H1 (cell line): ENCODE measurements at regions not wholly inside any gene's neighbourhood (a gene's known extent, or its start where the extent isn't known, plus 50 kb on each side); places are given as distances from the start of the nearest gene placed in this dataset.

Experiments
- CTCF ChIA-PET: fragments of 300-600 bp; sonication (Branson Sonifier 250); formaldehyde crosslinking; loops from one replicate; lab custom pipeline; 2021; ENCODE audit not compliant: partially characterized antibody; lab: Charles Lee
- POLR2A ChIA-PET: fragments of 300-600 bp; sonication (Branson Sonifier 250); formaldehyde crosslinking; loops from one replicate; lab custom pipeline; 2021; ENCODE audit warnings: inconsistent platforms; ENCODE audit not compliant: partially characterized antibody; lab: Charles Lee
- DNase-seq, 2 experiments: peaks; one replicate each; pipeline versions ENCODE4 v3.0.0 to v3.0.0-alpha.2; 2010 to 2022; ENCODE audit warnings: low spot score in 2 of 2, low read depth in 1 of 2, mixed read lengths in 1 of 2
- FAIRE-seq: peaks from 2 replicates; lab custom pipeline; 2011; peaks lifted over from hg19 to GRCh38; lab: Jason Lieb, UNC
- H2AFZ ChIP-seq: 2 replicates; pipeline ENCODE4 v1.8.1; 2012; ENCODE audit warnings: low read length, inconsistent platforms
- H2AK5ac ChIP-seq: 2 replicates; pipeline ENCODE4 v1.6.1; 2013; ENCODE audit warnings: low read depth, low read length
- H2BK120ac ChIP-seq: replicated peaks from 2 replicates; pipeline ENCODE3; 2013; ENCODE audit warnings: low read depth, low read length, inconsistent platforms
- H2BK12ac ChIP-seq: 2 replicates; pipeline ENCODE4 v1.6.1; 2013; ENCODE audit warnings: low read depth, low read length
- H2BK15ac ChIP-seq: 2 replicates; pipeline ENCODE4 v1.6.1; 2013; ENCODE audit warnings: low read length
- H2BK20ac ChIP-seq: 2 replicates; pipeline ENCODE4 v1.6.1; 2013; ENCODE audit warnings: low read length
- H2BK5ac ChIP-seq: 2 replicates; pipeline ENCODE4 v1.6.1; 2013; ENCODE audit warnings: low read depth, low read length
- H3K14ac ChIP-seq: 2 replicates; pipeline ENCODE4 v1.6.1; 2013; ENCODE audit warnings: inconsistent platforms; ENCODE audit not compliant: insufficient read length
- H3K18ac ChIP-seq: 2 replicates; pipeline ENCODE4 v1.6.1; 2013; ENCODE audit warnings: low read length; ENCODE audit errors: extremely low read depth
- H3K23ac ChIP-seq: 2 replicates; pipeline ENCODE4 v1.6.1; 2013; ENCODE audit warnings: inconsistent platforms; ENCODE audit not compliant: insufficient read length
- H3K23me2 ChIP-seq: 2 replicates; pipeline ENCODE4 v1.6.1; 2013; ENCODE audit warnings: low read depth, low read length
- H3K27ac ChIP-seq: 2 replicates; pipeline ENCODE4 v1.6.1; 2011; ENCODE audit warnings: low read depth, low read length, inconsistent platforms
- H3K27me3 ChIP-seq, 4 experiments: replicated peaks in 1 of 4; 1 replicate in 1 of 4; 2 replicates in 3 of 4; pipeline versions ENCODE4 v1.6.1 to v1.8.1; 2011 to 2013; ENCODE audit warnings: low read length in 3 of 4, mild to moderate bottlenecking in 3 of 4, inconsistent platforms in 2 of 4, mixed read lengths in 2 of 4, moderate library complexity in 1 of 4; ENCODE audit not compliant: control insufficient read depth in 3 of 4, insufficient read depth in 3 of 4; ENCODE audit errors: extremely low read depth in 1 of 4
- H3K36me3 ChIP-seq, 4 experiments: 2 replicates each; pipeline versions ENCODE4 v1.6.1 to v1.8.1; 2011 to 2013; ENCODE audit warnings: mild to moderate bottlenecking in 4 of 4, low read length in 3 of 4, moderate library complexity in 2 of 4, control low read depth in 1 of 4, inconsistent platforms in 1 of 4; ENCODE audit not compliant: insufficient read depth in 4 of 4, control insufficient read depth in 2 of 4
- H3K4ac ChIP-seq: replicated peaks from 2 replicates; pipeline ENCODE3; 2013; ENCODE audit warnings: low read length, low read depth, mixed read lengths, inconsistent platforms; ENCODE audit not compliant: insufficient read length
- H3K4me1 ChIP-seq, 4 experiments: replicated peaks in 1 of 4; 1 replicate in 1 of 4; 2 replicates in 3 of 4; pipeline versions ENCODE4 v1.6.1 to v1.8.1; 2011 to 2013; ENCODE audit warnings: low read length in 3 of 4, inconsistent platforms in 2 of 4, mixed read lengths in 1 of 4; ENCODE audit not compliant: insufficient read depth in 4 of 4, control insufficient read depth in 3 of 4
- H3K4me2 ChIP-seq, 2 experiments: 2 replicates each; pipeline versions ENCODE4 v1.6.1 to v1.8.1; 2011 to 2013; ENCODE audit warnings: low read depth in 2 of 2, low read length in 2 of 2, control low read depth in 1 of 2, inconsistent platforms in 1 of 2, mild to moderate bottlenecking in 1 of 2; ENCODE audit not compliant: insufficient read depth in 1 of 2
- H3K4me3 ChIP-seq, 4 experiments: fragments of 200-600, 300-600 bp in 1 of 4; sonication (generic), shearing (Covaris generic), sonication (Bioruptor Twin) in 1 of 4; 2 replicates each; pipeline versions ENCODE4 v1.5.1 to v1.8.1; 2011 to 2016; ENCODE audit warnings: low read length in 4 of 4, low read depth in 3 of 4, control low read depth in 2 of 4, inconsistent platforms in 2 of 4, mild to moderate bottlenecking in 2 of 4, mixed read lengths in 1 of 4, moderate library complexity in 1 of 4; ENCODE audit not compliant: insufficient read depth in 2 of 4; ENCODE audit errors: extremely low read depth in 1 of 4
- H3K56ac ChIP-seq: replicated peaks from 2 replicates; pipeline ENCODE3; 2013; ENCODE audit warnings: low read depth, mild to moderate bottlenecking, mixed read lengths, low read length, inconsistent platforms; ENCODE audit not compliant: insufficient read length
- H3K79me1 ChIP-seq: 2 replicates; pipeline ENCODE4 v1.6.1; 2013; ENCODE audit warnings: low read depth, low read length, control low read depth
- H3K79me2 ChIP-seq, 2 experiments: 2 replicates each; pipeline versions ENCODE4 v1.6.1 to v1.8.1; 2012 to 2013; ENCODE audit warnings: low read length in 2 of 2, mild to moderate bottlenecking in 2 of 2, inconsistent platforms in 1 of 2; ENCODE audit not compliant: insufficient read depth in 2 of 2, control insufficient read depth in 1 of 2
- H3K9ac ChIP-seq, 4 experiments: replicated peaks in 1 of 4; 1 replicate in 1 of 4; 2 replicates in 3 of 4; pipeline versions ENCODE4 v1.6.1 to v1.8.1; 2011 to 2013; ENCODE audit warnings: low read depth in 3 of 4, low read length in 3 of 4, control low read depth in 2 of 4, mild to moderate bottlenecking in 2 of 4, moderate library complexity in 2 of 4, inconsistent platforms in 1 of 4; ENCODE audit errors: extremely low read depth in 1 of 4
- H3K9me3 ChIP-seq, 2 experiments: 2 replicates each; pipeline versions ENCODE4 v1.6.1 to v1.8.1; 2012 to 2013; ENCODE audit warnings: mild to moderate bottlenecking in 2 of 2, moderate library complexity in 2 of 2, control low read depth in 1 of 2, inconsistent platforms in 1 of 2, low read depth in 1 of 2, low read length in 1 of 2, mixed read lengths in 1 of 2; ENCODE audit not compliant: insufficient read depth in 2 of 2
- H4K20me1 ChIP-seq, 2 experiments: replicated peaks in 1 of 2; 2 replicates each; pipeline versions ENCODE3 to v1.8.1; 2011 to 2013; ENCODE audit warnings: inconsistent platforms in 2 of 2, low read length in 2 of 2, mild to moderate bottlenecking in 1 of 2; ENCODE audit not compliant: insufficient read depth in 2 of 2, control insufficient read depth in 1 of 2
- H4K5ac ChIP-seq: 2 replicates; pipeline ENCODE4 v1.6.1; 2013; ENCODE audit warnings: low read length, low read depth, mixed read lengths, inconsistent platforms; ENCODE audit not compliant: insufficient read length
- H4K8ac ChIP-seq: 2 replicates; pipeline ENCODE4 v1.8.0; 2013; ENCODE audit warnings: mild to moderate bottlenecking, moderate library complexity, low read length, inconsistent platforms; ENCODE audit not compliant: insufficient read depth; ENCODE audit errors: extremely low read depth
- H4K91ac ChIP-seq: replicated peaks from 2 replicates; pipeline ENCODE3; 2013; ENCODE audit warnings: low read length, mixed read lengths, inconsistent platforms; ENCODE audit not compliant: insufficient read length
- RAD21 ChIP-seq, 2 experiments: IDR thresholded peaks in 1 of 2; conservative IDR thresholded peaks in 1 of 2; 2 replicates each; pipeline ENCODE4 v1.6.1; 2011; ENCODE audit warnings: low read depth in 2 of 2, low read length in 2 of 2, improper control_type of control experiment in 1 of 2, inconsistent platforms in 1 of 2, mild to moderate bottlenecking in 1 of 2, moderate library complexity in 1 of 2
- SIX5 ChIP-seq: IDR thresholded peaks from 2 replicates; pipeline ENCODE4 v1.6.1; 2011; ENCODE audit warnings: mild to moderate bottlenecking, low read depth, low read length
- WGBS, 2 experiments: shearing (Covaris generic) in 1 of 2; methylation state at CpG; one replicate each; pipeline versions ENCODE4 v1.1.6 to v1.1.7; 2013 to 2015; ENCODE audit warnings: low lambda C conversion rate in 2 of 2, mixed read lengths in 2 of 2, inconsistent platforms in 1 of 2, low coverage in 1 of 2, missing lambda C conversion rate in 1 of 2; ENCODE audit not compliant: insufficient replicate concordance in 2 of 2, insufficient coverage in 1 of 2, insufficient read length in 1 of 2; ENCODE audit errors: extremely low coverage in 1 of 2, missing lambda C conversion rate in 1 of 2; 5-methylcytosine and 5-hydroxymethylcytosine counted together
- TF ChIP-seq, protein P1 (sequence below), 3 experiments: IDR thresholded peaks; 1 replicate in 2 of 3; 2 replicates in 1 of 3; pipeline versions ENCODE4 v1.5.1 to v1.6.1; 2011; ENCODE audit warnings: low read length in 3 of 3, mild to moderate bottlenecking in 3 of 3, inconsistent platforms in 2 of 3, low read depth in 1 of 3, moderate library complexity in 1 of 3; ENCODE audit not compliant: insufficient read depth in 1 of 3; ENCODE audit errors: control extremely low read depth in 1 of 3

DNA sequence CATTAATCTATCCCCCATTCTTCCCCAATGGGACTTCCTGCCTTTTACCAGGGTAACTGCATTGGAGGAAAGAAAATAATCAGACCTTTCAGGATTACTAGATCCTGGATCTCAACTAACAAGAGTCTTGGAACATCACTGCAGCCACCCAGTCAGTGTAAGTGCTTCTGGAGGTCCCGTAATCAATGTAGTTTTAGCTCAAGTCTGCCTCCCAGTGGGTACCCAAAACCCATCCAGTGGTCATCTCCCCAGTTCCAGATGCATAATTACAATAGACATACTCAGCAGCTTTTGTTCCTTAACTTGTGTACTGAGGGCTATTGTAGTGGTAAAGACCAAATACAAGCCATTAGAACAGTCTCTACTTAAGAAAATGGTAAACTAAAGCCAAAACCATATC lies 319.1 kb downstream of the GPATCH2 start:
- Histone ChIP-seq H3K4me3 (no peak overlapping the region), H2BK5ac (no peak overlapping the region), H4K91ac (no peak overlapping the region), H3K23me2 (no peaks in the 10 kb centered on the region), H2BK120ac (no peak overlapping the region), H2BK20ac (no peak overlapping the region), H3K79me2 (no peaks in the 10 kb centered on the region), H3K18ac (no peak overlapping the region), H4K8ac (no peak overlapping the region), H3K9ac (no peak overlapping the region), H3K56ac (no peak overlapping the region), H2BK15ac (no peak overlapping the region), H3K4ac (no peak overlapping the region), H3K79me1 (no peaks in the 10 kb centered on the region), H3K23ac (no peak overlapping the region), H3K9me3 (no peaks in the 10 kb centered on the region), H2AK5ac (no peak overlapping the region), H3K27ac (no peak overlapping the region), H2BK12ac (no peak overlapping the region), H3K4me1 (peaks cover 0 to 2% (median 0%) of the 10 kb centered on the region in 4 experiments; a peak in 1 of 7 replicates), H3K27me3 (no peaks in the 10 kb centered on the region), H4K5ac (no peak overlapping the region), H3K4me2 (no peak overlapping the region), H4K20me1 (no peaks in the 10 kb centered on the region), H2AFZ (no peak overlapping the region), H3K36me3 (no peaks in the 10 kb centered on the region), H3K14ac (no peak overlapping the region)
- FAIRE-seq (no peak), DNase-seq (peak in 1 of 2 experiments; percentile 5)
- TF ChIP-seq, protein P1, sequence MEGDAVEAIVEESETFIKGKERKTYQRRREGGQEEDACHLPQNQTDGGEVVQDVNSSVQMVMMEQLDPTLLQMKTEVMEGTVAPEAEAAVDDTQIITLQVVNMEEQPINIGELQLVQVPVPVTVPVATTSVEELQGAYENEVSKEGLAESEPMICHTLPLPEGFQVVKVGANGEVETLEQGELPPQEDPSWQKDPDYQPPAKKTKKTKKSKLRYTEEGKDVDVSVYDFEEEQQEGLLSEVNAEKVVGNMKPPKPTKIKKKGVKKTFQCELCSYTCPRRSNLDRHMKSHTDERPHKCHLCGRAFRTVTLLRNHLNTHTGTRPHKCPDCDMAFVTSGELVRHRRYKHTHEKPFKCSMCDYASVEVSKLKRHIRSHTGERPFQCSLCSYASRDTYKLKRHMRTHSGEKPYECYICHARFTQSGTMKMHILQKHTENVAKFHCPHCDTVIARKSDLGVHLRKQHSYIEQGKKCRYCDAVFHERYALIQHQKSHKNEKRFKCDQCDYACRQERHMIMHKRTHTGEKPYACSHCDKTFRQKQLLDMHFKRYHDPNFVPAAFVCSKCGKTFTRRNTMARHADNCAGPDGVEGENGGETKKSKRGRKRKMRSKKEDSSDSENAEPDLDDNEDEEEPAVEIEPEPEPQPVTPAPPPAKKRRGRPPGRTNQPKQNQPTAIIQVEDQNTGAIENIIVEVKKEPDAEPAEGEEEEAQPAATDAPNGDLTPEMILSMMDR (IDR thresholded peaks at IDR 0.05; ENCODE audit: control extremely low read depth in 1 of 3, insufficient read depth in 1 of 3, low read depth in 1 of 3, low read length in 3 of 3) = peak; percentile 36 to 70 (median 64)
- TF ChIP-seq SIX5 = no peak
- TF ChIP-seq RAD21 (IDR thresholded peaks at IDR 0.05 in 1 of 2, conservative IDR thresholded peaks at IDR 0.05 in 1 of 2; ENCODE audit: low read depth in 2 of 2, low read length in 2 of 2) = peak; percentile 82 to 84
- ChIA-PET CTCF (interaction anchor here (0.7 to 3.2 kb wide), 10 partner anchors 9 to 1007 kb away, joined by 3 to 14 read pairs (median 4); no protein-coding TSS in a partner anchor), POLR2A (no interaction called here)
- 85% methylated on average over 1 of the region's 1 CpG; no CpG with 5 or more reads in 1 of the 2 experiments for WGBS, 2 experiments
